ENCODE measurements at regions not wholly inside any gene's neighbourhood (a gene's known extent, or its start where the extent isn't known, plus 50 kb on each side); places are given as distances from the start of the nearest gene placed in this dataset.

- no peak for DNase-seq
- Histone ChIP-seq H3K9me3 (peaks cover 12% of the 10 kb centered on the region), H3K4me3 (no peak overlapping the region), H3K36me3 (ENCODE audit: insufficient read depth in 1 of 2, low read depth in 1 of 2) (no peaks in the 10 kb centered on the region), H3K27ac (no peak overlapping the region), H3K27me3 (ENCODE audit: insufficient read depth in 3 of 3, low read length in 2 of 3) (no peaks in the 10 kb centered on the region), H3K4me1 (no peaks in the 10 kb centered on the region)
- no peak for TF ChIP-seq CTCF (IDR thresholded peaks at IDR 0.05)
- intact Hi-C loops (cut with DNase I), result no loop called here
- 89 to 92% (median 92%) methylated on average over 25 to 30 of the region's 30 CpGs for WGBS, 3 donors
- no peak for ATAC-seq
Observed at GRCh38 chr18:55840601-55841170, 252.7 kb upstream of the TCF4 start.

GRCh38 chr18:55839343-55839742 is 251.4 kb upstream of the TCF4 start:
- intact Hi-C loops (cut with DNase I), result no loop called here
- DNase-seq (no peak), ATAC-seq (no peak)
- Histone ChIP-seq H3K4me1 (no peaks in the 10 kb centered on the region), H3K27ac (no peak overlapping the region), H3K4me3 (no peak overlapping the region), H3K27me3 (ENCODE audit: insufficient read depth in 3 of 3, low read length in 2 of 3) (no peaks in the 10 kb centered on the region), H3K36me3 (ENCODE audit: insufficient read depth in 1 of 2, low read depth in 1 of 2) (no peaks in the 10 kb centered on the region), H3K9me3 (peaks cover 12% of the 10 kb centered on the region)
- no peak for TF ChIP-seq CTCF (IDR thresholded peaks at IDR 0.05)

GRCh38 chr18:55838841-55839240 is 250.8 kb upstream of the TCF4 start:
- Histone ChIP-seq H3K9me3 (peaks cover 12% of the 10 kb centered on the region), H3K27me3 (ENCODE audit: insufficient read depth in 3 of 3, low read length in 2 of 3) (no peaks in the 10 kb centered on the region), H3K4me3 (no peak overlapping the region), H3K4me1 (no peaks in the 10 kb centered on the region), H3K27ac (no peak overlapping the region), H3K36me3 (ENCODE audit: insufficient read depth in 1 of 2, low read depth in 1 of 2) (no peaks in the 10 kb centered on the region)
- TF ChIP-seq CTCF (IDR thresholded peaks at IDR 0.05), result no peak
- 89 to 96% (median 90%) methylated on average over 3 of the region's 3 CpGs for WGBS, 3 donors
- DNase-seq (no peak), ATAC-seq (no peak)
- intact Hi-C loops (cut with DNase I), result no loop called here

GRCh38 chr18:55838319-55838718 is 250.3 kb upstream of the TCF4 start:
- TF ChIP-seq CTCF (IDR thresholded peaks at IDR 0.05), result no peak
- ATAC-seq (no peak), DNase-seq (no peak)
- intact Hi-C loops (cut with DNase I), result no loop called here
- H3K4me3 ChIP-seq, result no peak overlapping the region
- 87 to 91% (median 89%) methylated on average over 6 of the region's 6 CpGs for WGBS, 3 donors
- no peak overlapping the region for H3K27ac ChIP-seq
- no peaks in the 10 kb centered on the region for H3K4me1 ChIP-seq
- peaks cover 12% of the 10 kb centered on the region for H3K9me3 ChIP-seq
- H3K27me3 ChIP-seq (ENCODE audit: insufficient read depth in 3 of 3, low read length in 2 of 3), result no peaks in the 10 kb centered on the region
- no peaks in the 10 kb centered on the region for H3K36me3 ChIP-seq (ENCODE audit: insufficient read depth in 1 of 2, low read depth in 1 of 2)

- Histone ChIP-seq H3K4me1 (no peaks in the 10 kb centered on the region), H3K9me3 (peaks cover 6% of the 10 kb centered on the region), H3K27me3 (ENCODE audit: insufficient read depth in 3 of 3, low read length in 2 of 3) (no peaks in the 10 kb centered on the region), H3K36me3 (ENCODE audit: insufficient read depth in 1 of 2, low read depth in 1 of 2) (no peaks in the 10 kb centered on the region), H3K4me3 (no peak overlapping the region), H3K27ac (no peak overlapping the region)
- 63 to 78% (median 64%) methylated on average over 4 of the region's 4 CpGs for WGBS, 3 donors
- intact Hi-C loops (cut with DNase I), result no loop called here
- no peak for TF ChIP-seq CTCF (IDR thresholded peaks at IDR 0.05)
- no peak for DNase-seq
- peak; percentile 49 to 73 (median 61) for ATAC-seq
Observed at GRCh38 chr18:55833543-55833942, 245.6 kb upstream of the TCF4 start.

Measured in psoas muscle (tissue), 7 donors.